Esophagus muscularis mucosa (tissue), 4 donors: ENCODE measurements at regions not wholly inside any gene's neighbourhood (a gene's known extent, or its start where the extent isn't known, plus 50 kb on each side); places are given as distances from the start of the nearest gene placed in this dataset.

Experiments used
- DNase-seq: peaks from one replicate; pipeline ENCODE4 v3.0.0-alpha.2; 2017; ENCODE audit errors: extremely low spot score
- H3K27ac ChIP-seq, 4 donors: fragments of 200-600 bp; sonication (generic); replicated peaks in 1 of 4; 1 replicate in 3 of 4; 2 replicates in 1 of 4; pipeline ENCODE4 v1.5.1; 2016 to 2019; ENCODE audit warnings: mild to moderate bottlenecking in 1 of 4
- H3K27me3 ChIP-seq, 4 donors: fragments of 200-600 bp; sonication (generic); one replicate each; pipeline versions ENCODE4 v1.5.1 to v1.6.0; 2016 to 2019
- H3K36me3 ChIP-seq, 4 donors: fragments of 200-600 bp; sonication (generic); one replicate each; pipeline ENCODE4 v1.5.1; 2016 to 2019
- H3K4me1 ChIP-seq, 4 donors: fragments of 200-600 bp; sonication (generic); one replicate each; pipeline ENCODE4 v1.5.1; 2016 to 2019
- H3K4me3 ChIP-seq, 4 donors: fragments of 200-600 bp; sonication (generic); 1 replicate in 2 of 4; 2 replicates in 2 of 4; pipeline ENCODE4 v1.5.1; 2016 to 2019; ENCODE audit warnings: mild to moderate bottlenecking in 4 of 4, moderate library complexity in 1 of 4
- H3K9me3 ChIP-seq, 4 donors: fragments of 200-600 bp; sonication (generic); 1 replicate in 3 of 4; 2 replicates in 1 of 4; pipeline ENCODE4 v1.5.1; 2016 to 2019
- EP300 ChIP-seq: sonication (generic); formaldehyde crosslinking; IDR thresholded peaks from one replicate; pipeline ENCODE4 v1.6.1; 2017; ENCODE audit warnings: antibody characterized with exemption
- POLR2A ChIP-seq: fragments of 450-650 bp; IDR thresholded peaks from one replicate; pipeline ENCODE4 v1.6.1; 2017; ENCODE audit warnings: antibody characterized with exemption, moderate library complexity, mild to moderate bottlenecking, low read depth
- POLR2AphosphoS5 ChIP-seq, 2 donors: sonication (generic); formaldehyde crosslinking; IDR thresholded peaks; one replicate each; pipeline ENCODE4 v1.6.1; 2017; ENCODE audit warnings: antibody characterized with exemption in 2 of 2
- WGBS: methylation state at CpG from one replicate; pipeline ENCODE4 v1.1.5; 2018; 5-methylcytosine and 5-hydroxymethylcytosine counted together
- intact Hi-C: fragments of 100-400 bp; cut with DNase I; formaldehyde crosslinking; loops from one replicate; pipeline ENCODE4 v1.15.1; 2023
- TF ChIP-seq, protein P1 (sequence below), 3 experiments: fragments of 200-600 bp in 2 of 3; fragments of 450-650 bp in 1 of 3; sonication (generic) in 2 of 3; IDR thresholded peaks; one replicate each; pipeline ENCODE4 v1.5.1; 2017 to 2019; ENCODE audit warnings: antibody characterized with exemption in 3 of 3, mild to moderate bottlenecking in 2 of 3, moderate library complexity in 1 of 3

DNA sequence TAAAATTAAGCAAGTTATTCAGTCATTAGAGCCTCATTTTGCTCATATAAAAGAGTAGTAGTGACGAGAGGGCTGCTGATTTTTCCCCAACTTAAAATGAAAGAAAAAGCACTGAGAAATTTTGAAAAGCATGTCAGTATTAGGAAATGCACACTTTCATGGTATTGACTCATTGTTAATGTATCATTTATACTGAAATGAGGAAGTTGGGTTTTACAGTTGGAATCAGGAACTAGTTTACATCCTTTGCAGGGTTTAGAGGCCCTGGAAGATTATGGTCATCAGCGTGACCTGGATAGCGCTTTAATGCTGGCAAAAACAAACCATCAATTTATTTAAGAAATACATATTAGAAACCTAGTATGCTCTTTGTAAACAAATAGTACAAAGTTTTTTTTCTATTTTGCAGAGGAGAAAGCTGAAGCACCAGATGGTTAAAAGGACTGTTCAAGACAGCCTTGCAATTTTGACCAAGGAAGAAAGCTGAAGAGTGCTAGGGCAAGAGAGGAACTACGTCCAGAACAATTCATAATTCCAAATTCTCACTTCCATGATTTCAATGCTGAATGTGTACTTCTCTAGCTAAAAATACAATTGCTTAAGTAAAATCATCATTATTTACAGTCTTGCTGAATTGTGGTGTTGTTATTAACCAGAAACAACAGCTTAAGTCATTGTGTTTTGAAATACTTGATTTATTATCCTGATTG, 94.8 kb upstream of the SGIP1 start:
- Histone ChIP-seq H3K9me3 (no peaks in the 10 kb centered on the region), H3K27me3 (no peaks in the 10 kb centered on the region), H3K27ac (no peak overlapping the region), H3K4me3 (no peak overlapping the region), H3K4me1 (no peaks in the 10 kb centered on the region), H3K36me3 (no peaks in the 10 kb centered on the region)
- TF ChIP-seq, protein P1, sequence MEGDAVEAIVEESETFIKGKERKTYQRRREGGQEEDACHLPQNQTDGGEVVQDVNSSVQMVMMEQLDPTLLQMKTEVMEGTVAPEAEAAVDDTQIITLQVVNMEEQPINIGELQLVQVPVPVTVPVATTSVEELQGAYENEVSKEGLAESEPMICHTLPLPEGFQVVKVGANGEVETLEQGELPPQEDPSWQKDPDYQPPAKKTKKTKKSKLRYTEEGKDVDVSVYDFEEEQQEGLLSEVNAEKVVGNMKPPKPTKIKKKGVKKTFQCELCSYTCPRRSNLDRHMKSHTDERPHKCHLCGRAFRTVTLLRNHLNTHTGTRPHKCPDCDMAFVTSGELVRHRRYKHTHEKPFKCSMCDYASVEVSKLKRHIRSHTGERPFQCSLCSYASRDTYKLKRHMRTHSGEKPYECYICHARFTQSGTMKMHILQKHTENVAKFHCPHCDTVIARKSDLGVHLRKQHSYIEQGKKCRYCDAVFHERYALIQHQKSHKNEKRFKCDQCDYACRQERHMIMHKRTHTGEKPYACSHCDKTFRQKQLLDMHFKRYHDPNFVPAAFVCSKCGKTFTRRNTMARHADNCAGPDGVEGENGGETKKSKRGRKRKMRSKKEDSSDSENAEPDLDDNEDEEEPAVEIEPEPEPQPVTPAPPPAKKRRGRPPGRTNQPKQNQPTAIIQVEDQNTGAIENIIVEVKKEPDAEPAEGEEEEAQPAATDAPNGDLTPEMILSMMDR (IDR thresholded peaks at IDR 0.05) = no peak
- TF ChIP-seq EP300 (no peak), POLR2A (no peak), POLR2AphosphoS5 (IDR thresholded peaks at IDR 0.05) (no peak)
- 70% methylated on average over 4 of the region's 4 CpGs for WGBS
- intact Hi-C loops = no loop called here
- DNase-seq = no peak

DNA sequence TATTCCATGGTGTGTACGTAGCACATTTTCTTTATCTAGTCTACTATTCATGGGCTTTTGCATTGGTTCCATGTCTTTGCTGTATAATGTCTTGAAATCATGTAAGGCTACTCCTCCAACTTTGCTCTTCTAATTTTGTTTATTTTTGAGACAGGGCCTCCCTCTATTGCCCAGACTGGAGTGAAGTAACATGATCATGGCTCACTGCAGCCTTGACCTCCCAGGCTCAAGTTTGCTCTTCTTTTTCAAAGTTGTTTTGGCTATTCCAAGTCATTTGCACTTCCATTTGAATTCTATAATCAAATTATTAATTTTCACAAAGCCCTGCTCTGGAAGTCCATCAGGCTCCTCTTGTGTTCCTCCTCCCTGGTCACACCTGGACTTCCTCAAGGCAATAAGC, 90.2 kb upstream of the SGIP1 start:
- 96% methylated on average over 1 of the region's 1 CpG for WGBS
- no peak for TF ChIP-seq POLR2A
- TF ChIP-seq EP300 = no peak
- TF ChIP-seq POLR2AphosphoS5 (IDR thresholded peaks at IDR 0.05) = no peak
- TF ChIP-seq, protein P1 (IDR thresholded peaks at IDR 0.05) = no peak
- Histone ChIP-seq H3K27ac (no peak overlapping the region), H3K36me3 (no peaks in the 10 kb centered on the region), H3K9me3 (no peaks in the 10 kb centered on the region), H3K4me3 (no peak overlapping the region), H3K27me3 (no peaks in the 10 kb centered on the region), H3K4me1 (peaks cover 7 to 17% (median 10%) of the 10 kb centered on the region in 4 donors)
- intact Hi-C loops = no loop called here
- DNase-seq = no peak

DNA sequence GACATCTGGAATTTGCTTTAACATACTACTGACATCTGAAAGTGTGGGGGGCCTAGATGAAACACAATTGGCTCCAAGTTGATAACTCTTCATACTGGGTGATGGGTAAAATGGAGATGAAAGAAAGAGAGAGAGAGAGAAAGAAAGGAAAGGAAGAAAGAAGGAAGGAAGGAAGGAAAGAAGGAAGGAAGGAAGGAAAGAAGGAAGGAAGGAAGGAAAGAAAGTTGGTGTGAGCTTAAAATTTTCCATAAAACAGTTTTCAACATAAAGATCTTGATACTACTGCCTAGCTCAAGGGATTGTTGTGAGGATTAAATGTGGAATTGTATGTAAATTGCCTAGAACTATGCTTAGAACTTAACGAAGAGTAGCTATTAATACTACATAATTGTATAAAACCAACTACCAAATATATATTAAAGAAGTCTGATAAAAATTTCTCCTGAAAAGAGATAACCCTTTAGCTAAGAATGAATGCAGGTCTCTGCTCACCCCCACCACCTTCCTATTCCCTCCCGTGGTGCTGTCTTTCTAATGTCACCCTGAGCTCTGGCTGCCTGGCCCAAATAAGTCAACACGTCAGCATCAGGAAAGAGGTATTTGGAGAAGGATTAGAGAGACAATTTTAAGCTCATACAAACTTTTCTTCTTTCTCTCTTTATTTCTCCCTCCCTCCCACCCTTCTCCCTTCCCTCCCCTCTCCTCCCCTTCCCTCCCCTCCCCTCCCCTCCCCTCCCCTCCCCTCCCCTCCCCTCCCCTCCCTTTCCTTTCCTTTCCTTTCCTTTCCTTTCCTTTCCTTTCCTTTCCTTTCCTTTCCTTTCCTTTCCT, 89.3 kb upstream of the SGIP1 start:
- DNase-seq = no peak
- Histone ChIP-seq H3K27me3 (no peaks in the 10 kb centered on the region), H3K4me1 (peaks cover 8 to 24% (median 14%) of the 10 kb centered on the region in 4 donors), H3K27ac (no peak overlapping the region), H3K9me3 (no peaks in the 10 kb centered on the region), H3K4me3 (no peak overlapping the region), H3K36me3 (no peaks in the 10 kb centered on the region)
- no peak for TF ChIP-seq EP300
- no peak for TF ChIP-seq POLR2A
- TF ChIP-seq, protein P1 (IDR thresholded peaks at IDR 0.05) = no peak
- no peak for TF ChIP-seq POLR2AphosphoS5 (IDR thresholded peaks at IDR 0.05)
- 41% methylated on average over 3 of the region's 3 CpGs for WGBS
- intact Hi-C loops = loop anchor here (5.0 kb wide), 2 partner anchors 283 to 487 kb away; no protein-coding TSS in a partner anchor

DNA sequence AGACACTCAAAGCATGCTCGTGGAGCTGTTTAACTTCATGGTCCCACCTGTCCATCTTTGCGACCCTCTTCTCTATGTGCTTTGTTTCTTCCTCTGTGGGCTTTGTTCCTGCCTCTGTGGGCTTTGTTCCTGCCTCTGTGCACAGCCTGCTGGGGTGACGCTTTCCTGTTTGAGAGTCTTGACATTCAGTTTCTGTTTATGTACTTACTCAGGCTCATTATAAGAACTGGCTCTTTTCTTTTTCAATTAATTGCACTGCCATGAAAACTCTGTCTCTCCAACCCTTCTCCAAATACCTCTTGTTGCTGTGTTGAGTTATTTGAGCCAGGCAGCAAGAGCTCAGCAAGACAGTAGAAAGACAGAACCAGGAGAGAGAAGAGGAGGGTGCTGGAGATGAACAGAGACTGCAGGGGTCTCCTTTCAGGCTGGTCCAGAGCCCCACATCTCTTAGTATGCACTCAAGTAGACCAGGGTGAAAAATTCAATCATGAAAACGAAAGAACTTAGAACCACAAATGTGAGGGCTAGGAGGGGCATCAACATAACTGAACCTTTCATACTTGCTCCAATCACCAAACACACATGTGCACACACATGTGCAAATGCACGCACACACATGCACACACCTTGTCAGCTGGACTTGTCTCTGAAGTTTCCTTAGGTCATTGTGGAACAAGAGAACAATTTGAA, 88.3 kb upstream of the SGIP1 start:
- 60% methylated on average over 5 of the region's 5 CpGs for WGBS
- intact Hi-C loops = loop anchor here (1.0 to 5.0 kb wide), 3 partner anchors 192 to 488 kb away; no protein-coding TSS in a partner anchor
- DNase-seq = no peak
- Histone ChIP-seq H3K9me3 (no peaks in the 10 kb centered on the region), H3K36me3 (no peaks in the 10 kb centered on the region), H3K4me1 (peaks cover 16 to 34% (median 22%) of the 10 kb centered on the region in 4 donors), H3K27me3 (no peaks in the 10 kb centered on the region), H3K27ac (peak overlapping the region; percentile 37 to 44 (median 41)), H3K4me3 (no peak overlapping the region)
- TF ChIP-seq POLR2A (no peak), POLR2AphosphoS5 (IDR thresholded peaks at IDR 0.05) (no peak), EP300 (no peak)
- TF ChIP-seq, protein P1 (IDR thresholded peaks at IDR 0.05) = no peak
